GM23338 (cell line): ENCODE measurements at regions not wholly inside any gene's neighbourhood (a gene's known extent, or its start where the extent isn't known, plus 50 kb on each side); places are given as distances from the start of the nearest gene placed in this dataset.

Experiments used
- ATAC-seq: fragments of 200-7000 bp; cut with Tn5 transposase; 3 replicates; pipeline ENCODE4 v1.9.1; 2020
- DNase-seq: peaks from one replicate; pipeline ENCODE4 v3.0.0-alpha.2; 2015; ENCODE audit warnings: low spot score
- H2AFZ ChIP-seq: fragments of 200-600 bp; sonication (generic); 2 replicates; pipeline ENCODE4 v1.8.0; 2016; ENCODE audit warnings: antibody characterized with exemption, mild to moderate bottlenecking, moderate library complexity
- H3F3A ChIP-seq: fragments of 200-600 bp; sonication (generic); replicated peaks from 2 replicates; pipeline ENCODE4 v1.8.0; 2017; ENCODE audit warnings: antibody characterized with exemption, mixed run types, low read depth
- H3K27ac ChIP-seq: fragments of 200-600 bp; sonication (generic); 2 replicates; pipeline ENCODE4 v1.6.1; 2016; ENCODE audit warnings: low read depth
- H3K27me3 ChIP-seq: fragments of 200-600 bp; sonication (generic); 2 replicates; pipeline ENCODE4 v1.8.0; 2016; ENCODE audit warnings: mild to moderate bottlenecking, mixed run types, moderate library complexity; ENCODE audit not compliant: insufficient read depth
- H3K36me3 ChIP-seq: fragments of 200-600 bp; sonication (generic); 2 replicates; pipeline ENCODE4 v1.8.0; 2016; ENCODE audit warnings: mild to moderate bottlenecking; ENCODE audit not compliant: insufficient read depth
- H3K4me1 ChIP-seq: fragments of 200-600 bp; sonication (generic); 2 replicates; pipeline ENCODE4 v1.8.0; 2016; ENCODE audit warnings: mild to moderate bottlenecking, moderate library complexity; ENCODE audit not compliant: insufficient read depth
- H3K4me2 ChIP-seq: fragments of 200-600 bp; sonication (generic); 2 replicates; pipeline ENCODE4 v1.7.1; 2017; ENCODE audit warnings: mixed run types
- H3K4me3 ChIP-seq: fragments of 200-600 bp; sonication (generic); 2 replicates; pipeline ENCODE4 v1.6.1; 2016; ENCODE audit warnings: mixed run types
- H3K79me2 ChIP-seq: fragments of 200-600 bp; sonication (generic); replicated peaks from 2 replicates; pipeline ENCODE4 v1.8.0; 2017; ENCODE audit warnings: mild to moderate bottlenecking; ENCODE audit not compliant: insufficient read depth
- H3K9me2 ChIP-seq: fragments of 200-600 bp; sonication (generic); 2 replicates; pipeline ENCODE4 v1.8.0; 2017; ENCODE audit not compliant: insufficient read depth
- H4K20me1 ChIP-seq: fragments of 200-600 bp; sonication (generic); replicated peaks from 2 replicates; pipeline ENCODE4 v1.8.0; 2017; ENCODE audit warnings: mild to moderate bottlenecking; ENCODE audit not compliant: insufficient read depth
- H3K27ac Mint-ChIP-seq: 2 replicates; pipeline ENCODE4 v1.8.0; 2020; ENCODE audit warnings: inconsistent platforms, mild to moderate bottlenecking, moderate library complexity, mixed read lengths
- H3K27me3 Mint-ChIP-seq: 3 replicates; pipeline ENCODE4 v1.8.0; 2022; ENCODE audit warnings: low read depth, mild to moderate bottlenecking, moderate library complexity, mixed read lengths, inconsistent platforms; ENCODE audit not compliant: insufficient read depth, poor library complexity
- H3K36me3 Mint-ChIP-seq: 3 replicates; pipeline ENCODE4 v1.8.0; 2021; ENCODE audit warnings: low read depth, mild to moderate bottlenecking, inconsistent platforms, moderate library complexity, mixed read lengths
- H3K4me1 Mint-ChIP-seq: 3 replicates; pipeline ENCODE4 v1.8.0; 2020; ENCODE audit warnings: mild to moderate bottlenecking, inconsistent platforms, mixed read lengths
- H3K4me3 Mint-ChIP-seq: 3 replicates; pipeline ENCODE4 v1.8.0; 2021; ENCODE audit warnings: moderate library complexity, mild to moderate bottlenecking, inconsistent platforms, mixed read lengths
- H3K9me3 Mint-ChIP-seq: 3 replicates; pipeline ENCODE4 v1.8.0; 2020; ENCODE audit warnings: moderate library complexity, mild to moderate bottlenecking, inconsistent platforms, mixed read lengths
- CREB1 ChIP-seq: fragments of 250-450 bp; sonication (Bioruptor Pico); IDR thresholded peaks from 2 replicates; pipeline ENCODE4 v1.5.0; 2020; ENCODE audit warnings: low read depth, mild to moderate bottlenecking, moderate library complexity
- ETS1 ChIP-seq: IDR thresholded peaks from 2 replicates; pipeline ENCODE4 v1.6.1; 2016; ENCODE audit warnings: antibody characterized with exemption
- EZH2 ChIP-seq: fragments of 200-600 bp; sonication (generic); IDR thresholded peaks from one replicate; pipeline ENCODE4 v1.8.0; 2017; ENCODE audit warnings: antibody characterized with exemption, mild to moderate bottlenecking, low read depth; ENCODE audit not compliant: unreplicated experiment
- EZH2phosphoT487 ChIP-seq: fragments of 200-600 bp; sonication (generic); IDR thresholded peaks from one replicate; pipeline ENCODE4 v1.8.1; 2018; ENCODE audit warnings: antibody characterized with exemption; ENCODE audit not compliant: unreplicated experiment
- JUNB ChIP-seq: IDR thresholded peaks from one replicate; pipeline ENCODE4 v1.6.1; 2016; ENCODE audit warnings: antibody characterized with exemption; ENCODE audit not compliant: unreplicated experiment
- NANOG ChIP-seq: IDR thresholded peaks from 2 replicates; pipeline ENCODE4 v1.6.1; 2016; ENCODE audit warnings: antibody characterized with exemption, borderline replicate concordance
- POLR2AphosphoS5 ChIP-seq: IDR thresholded peaks from 2 replicates; pipeline ENCODE4 v1.6.1; 2016; ENCODE audit warnings: antibody characterized with exemption, low read depth
- REST ChIP-seq: IDR thresholded peaks from one replicate; pipeline ENCODE4 v1.6.1; 2018; ENCODE audit warnings: antibody characterized with exemption; ENCODE audit not compliant: unreplicated experiment
- ZNF114 ChIP-seq: fragments of 250-450 bp; sonication (Bioruptor Pico); IDR thresholded peaks from 2 replicates; pipeline ENCODE4 v1.5.0; 2020; ENCODE audit warnings: mild to moderate bottlenecking, moderate library complexity
- ZNF331 ChIP-seq: fragments of 250-450 bp; sonication (Bioruptor Pico); IDR thresholded peaks from 2 replicates; pipeline ENCODE4 v1.5.0; 2020; ENCODE audit warnings: low read depth, mild to moderate bottlenecking, moderate library complexity
- TF ChIP-seq, protein P1 (sequence below): fragments of 250-450 bp; sonication (Bioruptor Pico); IDR thresholded peaks from 2 replicates; pipeline ENCODE4 v1.5.0; 2020; ENCODE audit warnings: mild to moderate bottlenecking, moderate library complexity
- TF ChIP-seq, protein P2 (sequence below), 2 experiments: fragments of 200-600 bp in 1 of 2; sonication (generic) in 1 of 2; conservative IDR thresholded peaks; 2 replicates each; pipeline versions ENCODE4 v1.5.1 to v1.6.1; 2016 to 2017; ENCODE audit warnings: antibody characterized with exemption in 2 of 2, low read depth in 2 of 2, mild to moderate bottlenecking in 2 of 2, moderate library complexity in 1 of 2

- Mint-ChIP-seq H3K4me1 (no peaks in the 10 kb centered on the region), H3K27ac (no peak overlapping the region), H3K4me3 (no peak overlapping the region), H3K27me3 (no peaks in the 10 kb centered on the region), H3K9me3 (no peaks in the 10 kb centered on the region), H3K36me3 (no peaks in the 10 kb centered on the region)
- H3K27me3 ChIP-seq = no peaks in the 10 kb centered on the region
- peaks cover 10% of the 10 kb centered on the region for H3K9me2 ChIP-seq
- no peak overlapping the region for H3K27ac ChIP-seq
- no peak overlapping the region for H3K4me2 ChIP-seq
- H3K4me1 ChIP-seq = no peaks in the 10 kb centered on the region
- no peak for ATAC-seq
- H2AFZ ChIP-seq = no peak overlapping the region
- no peak overlapping the region for H3K4me3 ChIP-seq
- no peaks in the 10 kb centered on the region for H3K36me3 ChIP-seq
- H3F3A ChIP-seq = no peaks in the 10 kb centered on the region
- H3K79me2 ChIP-seq = no peaks in the 10 kb centered on the region
- no peak for TF ChIP-seq POLR2AphosphoS5
- no peak for TF ChIP-seq JUNB
- no peak for TF ChIP-seq ZNF114 (CRISPR knock-in tag)
- TF ChIP-seq REST = no peak
- TF ChIP-seq ZNF331 (CRISPR knock-in tag) = no peak
- TF ChIP-seq, protein P1, sequence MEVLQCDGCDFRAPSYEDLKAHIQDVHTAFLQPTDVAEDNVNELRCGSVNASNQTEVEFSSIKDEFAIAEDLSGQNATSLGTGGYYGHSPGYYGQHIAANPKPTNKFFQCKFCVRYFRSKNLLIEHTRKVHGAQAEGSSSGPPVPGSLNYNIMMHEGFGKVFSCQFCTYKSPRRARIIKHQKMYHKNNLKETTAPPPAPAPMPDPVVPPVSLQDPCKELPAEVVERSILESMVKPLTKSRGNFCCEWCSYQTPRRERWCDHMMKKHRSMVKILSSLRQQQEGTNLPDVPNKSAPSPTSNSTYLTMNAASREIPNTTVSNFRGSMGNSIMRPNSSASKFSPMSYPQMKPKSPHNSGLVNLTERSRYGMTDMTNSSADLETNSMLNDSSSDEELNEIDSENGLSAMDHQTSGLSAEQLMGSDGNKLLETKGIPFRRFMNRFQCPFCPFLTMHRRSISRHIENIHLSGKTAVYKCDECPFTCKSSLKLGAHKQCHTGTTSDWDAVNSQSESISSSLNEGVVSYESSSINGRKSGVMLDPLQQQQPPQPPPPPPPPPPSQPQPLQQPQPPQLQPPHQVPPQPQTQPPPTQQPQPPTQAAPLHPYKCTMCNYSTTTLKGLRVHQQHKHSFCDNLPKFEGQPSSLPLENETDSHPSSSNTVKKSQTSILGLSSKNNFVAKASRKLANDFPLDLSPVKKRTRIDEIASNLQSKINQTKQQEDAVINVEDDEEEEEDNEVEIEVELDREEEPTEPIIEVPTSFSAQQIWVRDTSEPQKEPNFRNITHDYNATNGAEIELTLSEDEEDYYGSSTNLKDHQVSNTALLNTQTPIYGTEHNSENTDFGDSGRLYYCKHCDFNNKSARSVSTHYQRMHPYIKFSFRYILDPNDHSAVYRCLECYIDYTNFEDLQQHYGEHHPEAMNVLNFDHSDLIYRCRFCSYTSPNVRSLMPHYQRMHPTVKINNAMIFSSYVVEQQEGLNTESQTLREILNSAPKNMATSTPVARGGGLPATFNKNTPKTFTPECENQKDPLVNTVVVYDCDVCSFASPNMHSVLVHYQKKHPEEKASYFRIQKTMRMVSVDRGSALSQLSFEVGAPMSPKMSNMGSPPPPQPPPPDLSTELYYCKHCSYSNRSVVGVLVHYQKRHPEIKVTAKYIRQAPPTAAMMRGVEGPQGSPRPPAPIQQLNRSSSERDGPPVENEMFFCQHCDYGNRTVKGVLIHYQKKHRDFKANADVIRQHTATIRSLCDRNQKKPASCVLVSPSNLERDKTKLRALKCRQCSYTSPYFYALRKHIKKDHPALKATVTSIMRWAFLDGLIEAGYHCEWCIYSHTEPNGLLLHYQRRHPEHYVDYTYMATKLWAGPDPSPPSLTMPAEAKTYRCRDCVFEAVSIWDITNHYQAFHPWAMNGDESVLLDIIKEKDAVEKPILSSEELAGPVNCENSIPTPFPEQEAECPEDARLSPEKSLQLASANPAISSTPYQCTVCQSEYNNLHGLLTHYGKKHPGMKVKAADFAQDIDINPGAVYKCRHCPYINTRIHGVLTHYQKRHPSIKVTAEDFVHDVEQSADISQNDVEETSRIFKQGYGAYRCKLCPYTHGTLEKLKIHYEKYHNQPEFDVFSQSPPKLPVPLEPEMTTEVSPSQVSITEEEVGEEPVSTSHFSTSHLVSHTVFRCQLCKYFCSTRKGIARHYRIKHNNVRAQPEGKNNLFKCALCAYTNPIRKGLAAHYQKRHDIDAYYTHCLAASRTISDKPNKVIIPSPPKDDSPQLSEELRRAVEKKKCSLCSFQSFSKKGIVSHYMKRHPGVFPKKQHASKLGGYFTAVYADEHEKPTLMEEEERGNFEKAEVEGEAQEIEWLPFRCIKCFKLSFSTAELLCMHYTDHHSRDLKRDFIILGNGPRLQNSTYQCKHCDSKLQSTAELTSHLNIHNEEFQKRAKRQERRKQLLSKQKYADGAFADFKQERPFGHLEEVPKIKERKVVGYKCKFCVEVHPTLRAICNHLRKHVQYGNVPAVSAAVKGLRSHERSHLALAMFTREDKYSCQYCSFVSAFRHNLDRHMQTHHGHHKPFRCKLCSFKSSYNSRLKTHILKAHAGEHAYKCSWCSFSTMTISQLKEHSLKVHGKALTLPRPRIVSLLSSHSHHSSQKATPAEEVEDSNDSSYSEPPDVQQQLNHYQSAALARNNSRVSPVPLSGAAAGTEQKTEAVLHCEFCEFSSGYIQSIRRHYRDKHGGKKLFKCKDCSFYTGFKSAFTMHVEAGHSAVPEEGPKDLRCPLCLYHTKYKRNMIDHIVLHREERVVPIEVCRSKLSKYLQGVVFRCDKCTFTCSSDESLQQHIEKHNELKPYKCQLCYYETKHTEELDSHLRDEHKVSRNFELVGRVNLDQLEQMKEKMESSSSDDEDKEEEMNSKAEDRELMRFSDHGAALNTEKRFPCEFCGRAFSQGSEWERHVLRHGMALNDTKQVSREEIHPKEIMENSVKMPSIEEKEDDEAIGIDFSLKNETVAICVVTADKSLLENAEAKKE (CRISPR knock-in tag) = no peak
- TF ChIP-seq EZH2phosphoT487 = no peak
- TF ChIP-seq NANOG = no peak
- no peak for TF ChIP-seq EZH2
- TF ChIP-seq ETS1 = no peak
- TF ChIP-seq CREB1 (CRISPR knock-in tag) = no peak
- TF ChIP-seq, protein P2, sequence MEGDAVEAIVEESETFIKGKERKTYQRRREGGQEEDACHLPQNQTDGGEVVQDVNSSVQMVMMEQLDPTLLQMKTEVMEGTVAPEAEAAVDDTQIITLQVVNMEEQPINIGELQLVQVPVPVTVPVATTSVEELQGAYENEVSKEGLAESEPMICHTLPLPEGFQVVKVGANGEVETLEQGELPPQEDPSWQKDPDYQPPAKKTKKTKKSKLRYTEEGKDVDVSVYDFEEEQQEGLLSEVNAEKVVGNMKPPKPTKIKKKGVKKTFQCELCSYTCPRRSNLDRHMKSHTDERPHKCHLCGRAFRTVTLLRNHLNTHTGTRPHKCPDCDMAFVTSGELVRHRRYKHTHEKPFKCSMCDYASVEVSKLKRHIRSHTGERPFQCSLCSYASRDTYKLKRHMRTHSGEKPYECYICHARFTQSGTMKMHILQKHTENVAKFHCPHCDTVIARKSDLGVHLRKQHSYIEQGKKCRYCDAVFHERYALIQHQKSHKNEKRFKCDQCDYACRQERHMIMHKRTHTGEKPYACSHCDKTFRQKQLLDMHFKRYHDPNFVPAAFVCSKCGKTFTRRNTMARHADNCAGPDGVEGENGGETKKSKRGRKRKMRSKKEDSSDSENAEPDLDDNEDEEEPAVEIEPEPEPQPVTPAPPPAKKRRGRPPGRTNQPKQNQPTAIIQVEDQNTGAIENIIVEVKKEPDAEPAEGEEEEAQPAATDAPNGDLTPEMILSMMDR (conservative IDR thresholded peaks at IDR 0.05; ENCODE audit: low read depth in 2 of 2) = no peak
- no peak for DNase-seq
- H4K20me1 ChIP-seq = no peaks in the 10 kb centered on the region
These were observed 506.0 kb downstream of the NXPH1 start for GRCh38 chr7:8939446-8939845.
